Panc1 (cell line): ENCODE measurements at regions not wholly inside any gene's neighbourhood (a gene's known extent, or its start where the extent isn't known, plus 50 kb on each side); places are given as distances from the start of the nearest gene placed in this dataset.
"Not testable (repeated sequence)": the region's sequence is repeated elsewhere in the genome, so short reads cannot be mapped to it uniquely, and the experiment has no call there.

ENCODE experiments used
- ATAC-seq: fragments of 200-7000 bp; cut with Tn5 transposase; 2 replicates; pipeline ENCODE4 v1.9.1; 2020; ENCODE audit warnings: mild to moderate bottlenecking, moderate library complexity
- BruUV-seq: library from RNA; stranded (reverse); fragments of 400-500 nt; replicated peaks from 2 replicates; lab custom pipeline; 2021; lab: Mats Ljungman, UMichigan
- CTCF ChIA-PET: fragments of 300-600 bp; sonication (Branson Sonifier 250); formaldehyde crosslinking; loops from one replicate; lab custom pipeline; 2022; ENCODE audit warnings: antibody characterized with exemption; lab: Charles Lee
- POLR2A ChIA-PET: fragments of 300-600 bp; sonication (Branson Sonifier 250); formaldehyde crosslinking; loops from one replicate; lab custom pipeline; 2022; ENCODE audit warnings: antibody characterized with exemption; lab: Charles Lee
- DNase-seq: peaks from one replicate; pipeline ENCODE4 v3.0.0-alpha.2; 2010; ENCODE audit warnings: low read depth, low spot score
- H3K27ac ChIP-seq: 2 replicates; pipeline ENCODE4 v1.5.1; 2011; ENCODE audit warnings: mild to moderate bottlenecking, low read length, inconsistent platforms
- H3K27me3 ChIP-seq: fragments of 200-500 bp; sonication (Bioruptor generic); 2 replicates; pipeline ENCODE4 v1.6.0; 2014; ENCODE audit warnings: low read length, inconsistent platforms; ENCODE audit not compliant: control insufficient read depth, insufficient read depth
- H3K36me3 ChIP-seq: fragments of 200-500 bp; sonication (Bioruptor generic); 2 replicates; pipeline ENCODE4 v1.5.1; 2014; ENCODE audit warnings: inconsistent platforms, mild to moderate bottlenecking, low read length, moderate library complexity; ENCODE audit not compliant: control insufficient read depth, insufficient read depth
- H3K4me1 ChIP-seq: 2 replicates; pipeline ENCODE4 v1.5.1; 2011; ENCODE audit warnings: inconsistent platforms, mild to moderate bottlenecking, low read length, moderate library complexity; ENCODE audit not compliant: control insufficient read depth, insufficient read depth
- H3K4me3 ChIP-seq, 2 experiments: 2 replicates each; pipeline ENCODE4 v1.5.1; 2011 to 2012; ENCODE audit warnings: low read depth in 2 of 2, low read length in 2 of 2, mild to moderate bottlenecking in 2 of 2, inconsistent platforms in 1 of 2, moderate library complexity in 1 of 2
- H3K9me3 ChIP-seq: fragments of 200-500 bp; sonication (Bioruptor generic); 2 replicates; pipeline ENCODE4 v1.5.1; 2014; ENCODE audit warnings: low read depth, mild to moderate bottlenecking, inconsistent platforms, low read length, moderate library complexity; ENCODE audit not compliant: control insufficient read depth, insufficient read depth
- CTCF ChIP-seq: fragments of 450-650 bp; IDR thresholded peaks from 2 replicates; pipeline ENCODE4 v1.5.1; 2017; ENCODE audit warnings: mild to moderate bottlenecking
- POLR2AphosphoS5 ChIP-seq: IDR thresholded peaks from 2 replicates; pipeline ENCODE4 v1.6.1; 2012; ENCODE audit warnings: mild to moderate bottlenecking, low read depth, low read length, moderate library complexity
- SIN3A ChIP-seq: IDR thresholded peaks from 2 replicates; pipeline ENCODE4 v1.6.1; 2012; ENCODE audit warnings: low read depth, mild to moderate bottlenecking, low read length, moderate library complexity, borderline replicate concordance; ENCODE audit not compliant: insufficient read depth
- TCF7L2 ChIP-seq: IDR thresholded peaks from 2 replicates; pipeline ENCODE4 v1.6.1; 2011; ENCODE audit warnings: mild to moderate bottlenecking, low read depth, low read length, inconsistent platforms
- in situ Hi-C: cut with HindIII; loops from 2 replicates; pipeline ENCODE4 v1.10.0; 2016; ENCODE audit warnings: low sequenced_read_pairs, low pct_unique_long_range_greater_than_20kb
- intact Hi-C: fragments of 100-400 bp; cut with micrococcal nuclease; formaldehyde crosslinking; loops from one replicate; pipeline ENCODE4 v1.10.0; 2022; ENCODE audit not compliant: unreplicated experiment
- TF ChIP-seq, protein P1 (sequence below), 2 experiments: IDR thresholded peaks; 2 replicates each; pipeline ENCODE4 v1.6.1; 2011 to 2012; ENCODE audit warnings: low read depth in 2 of 2, control low read depth in 1 of 2, low read length in 1 of 2, mild to moderate bottlenecking in 1 of 2, moderate library complexity in 1 of 2; ENCODE audit not compliant: insufficient read depth in 1 of 2

GRCh38 chr7:67301667-67302066 lies 305.0 kb downstream of the TYW1 start:
- peaks cover 5% of the 10 kb centered on the region for H3K36me3 ChIP-seq
- ATAC-seq: no peak
- ChIA-PET CTCF (interaction anchor here (0.5 to 1.3 kb wide), 3 partner anchors 249 to 602 kb away, joined by 6 to 8 read pairs (median 7); no protein-coding TSS in a partner anchor), POLR2A (interaction anchor here (0.6 to 0.8 kb wide), 6 partner anchors 13 to 1720 kb away, joined by 3 to 6 read pairs (median 3); partner anchors contain the start of gene TMEM248)
- no peak for TF ChIP-seq POLR2AphosphoS5
- TF ChIP-seq, protein P1, sequence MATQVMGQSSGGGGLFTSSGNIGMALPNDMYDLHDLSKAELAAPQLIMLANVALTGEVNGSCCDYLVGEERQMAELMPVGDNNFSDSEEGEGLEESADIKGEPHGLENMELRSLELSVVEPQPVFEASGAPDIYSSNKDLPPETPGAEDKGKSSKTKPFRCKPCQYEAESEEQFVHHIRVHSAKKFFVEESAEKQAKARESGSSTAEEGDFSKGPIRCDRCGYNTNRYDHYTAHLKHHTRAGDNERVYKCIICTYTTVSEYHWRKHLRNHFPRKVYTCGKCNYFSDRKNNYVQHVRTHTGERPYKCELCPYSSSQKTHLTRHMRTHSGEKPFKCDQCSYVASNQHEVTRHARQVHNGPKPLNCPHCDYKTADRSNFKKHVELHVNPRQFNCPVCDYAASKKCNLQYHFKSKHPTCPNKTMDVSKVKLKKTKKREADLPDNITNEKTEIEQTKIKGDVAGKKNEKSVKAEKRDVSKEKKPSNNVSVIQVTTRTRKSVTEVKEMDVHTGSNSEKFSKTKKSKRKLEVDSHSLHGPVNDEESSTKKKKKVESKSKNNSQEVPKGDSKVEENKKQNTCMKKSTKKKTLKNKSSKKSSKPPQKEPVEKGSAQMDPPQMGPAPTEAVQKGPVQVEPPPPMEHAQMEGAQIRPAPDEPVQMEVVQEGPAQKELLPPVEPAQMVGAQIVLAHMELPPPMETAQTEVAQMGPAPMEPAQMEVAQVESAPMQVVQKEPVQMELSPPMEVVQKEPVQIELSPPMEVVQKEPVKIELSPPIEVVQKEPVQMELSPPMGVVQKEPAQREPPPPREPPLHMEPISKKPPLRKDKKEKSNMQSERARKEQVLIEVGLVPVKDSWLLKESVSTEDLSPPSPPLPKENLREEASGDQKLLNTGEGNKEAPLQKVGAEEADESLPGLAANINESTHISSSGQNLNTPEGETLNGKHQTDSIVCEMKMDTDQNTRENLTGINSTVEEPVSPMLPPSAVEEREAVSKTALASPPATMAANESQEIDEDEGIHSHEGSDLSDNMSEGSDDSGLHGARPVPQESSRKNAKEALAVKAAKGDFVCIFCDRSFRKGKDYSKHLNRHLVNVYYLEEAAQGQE (IDR thresholded peaks at IDR 0.05; ENCODE audit: insufficient read depth in 1 of 2, low read depth in 2 of 2, low read length in 1 of 2): no peak
- no peak for TF ChIP-seq SIN3A
- TF ChIP-seq CTCF: no peak
- no peak for TF ChIP-seq TCF7L2
- H3K27me3 ChIP-seq: no peaks in the 10 kb centered on the region
- in situ Hi-C loops: no loop called here
- no TSS peak for BruUV-seq
- H3K27ac ChIP-seq: peak overlapping the region; percentile 94
- DNase-seq: no peak
- intact Hi-C loops: no loop called here
- 0 out of 2 replicates have a peak, but pooled peaks cover 3% of the 10 kb centered on the region for H3K4me1 ChIP-seq
- no peaks in the 10 kb centered on the region for H3K9me3 ChIP-seq
- H3K4me3 ChIP-seq: peak overlapping the region; percentile 90 to 96

- Histone ChIP-seq H3K36me3 (peaks cover 5% of the 10 kb centered on the region), H3K4me1 (0 out of 2 replicates have a peak, but pooled peaks cover 3% of the 10 kb centered on the region), H3K4me3 (peak overlapping the region; percentile 90 to 96), H3K9me3 (no peaks in the 10 kb centered on the region), H3K27me3 (no peaks in the 10 kb centered on the region), H3K27ac (peak overlapping the region; percentile 94)
- CTCF ChIA-PET: interaction anchor here (0.5 to 1.3 kb wide), 3 partner anchors 249 to 603 kb away, joined by 6 to 8 read pairs (median 7); no protein-coding TSS in a partner anchor
- TF ChIP-seq POLR2AphosphoS5: peak; percentile 91
- peak; percentile 47; the same call in 1 of the 2 replicates for TF ChIP-seq TCF7L2
- TF ChIP-seq, protein P1 (IDR thresholded peaks at IDR 0.05; ENCODE audit: insufficient read depth in 1 of 2, low read depth in 2 of 2, low read length in 1 of 2): no peak
- TF ChIP-seq CTCF: no peak
- peak; percentile 80; the same call in 1 of the 2 replicates for TF ChIP-seq SIN3A
- peak; percentile 96 for ATAC-seq
- POLR2A ChIA-PET: interaction anchor here (0.6 to 0.8 kb wide), 5 partner anchors 12 to 1719 kb away, joined by 3 to 6 read pairs (median 3); partner anchors contain the start of gene TMEM248
- BruUV-seq: no TSS peak
- intact Hi-C loops (no loop called here), in situ Hi-C loops (no loop called here)
- peak; percentile 99 for DNase-seq
Measured at GRCh38 chr7:67302113-67303039, 305.7 kb downstream of the TYW1 start.

DNA sequence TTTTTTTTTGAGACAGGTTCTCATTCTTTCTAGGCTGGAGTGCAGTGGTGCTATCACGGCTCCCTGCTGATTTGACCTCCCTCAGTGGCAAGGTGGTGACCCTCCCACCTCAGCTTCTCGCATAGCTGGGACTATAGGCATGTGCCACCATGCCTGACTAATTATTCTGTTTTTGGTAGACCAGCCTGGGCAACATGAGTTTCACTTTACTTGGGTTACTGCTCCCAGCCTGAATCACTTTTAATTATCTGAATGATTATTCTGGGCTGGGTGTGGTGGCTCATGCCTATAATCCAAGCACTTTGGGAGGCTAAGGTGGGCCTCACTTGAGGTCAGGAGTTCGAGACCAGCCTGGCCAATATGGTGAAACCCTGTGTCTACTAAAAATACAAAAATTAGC lies 308.2 kb downstream of the TYW1 start:
- H3K27ac ChIP-seq, ATAC-seq, POLR2A ChIA-PET, H3K27me3 ChIP-seq, H3K9me3 ChIP-seq, CTCF ChIA-PET, H3K4me3 ChIP-seq, DNase-seq, H3K4me1 ChIP-seq, BruUV-seq, intact Hi-C loops, in situ Hi-C loops: not testable (repeated sequence)
- H3K36me3 ChIP-seq: peaks cover 12% of the 10 kb centered on the region
